DND-41 (cell line): ENCODE measurements at regions not wholly inside any gene's neighbourhood (a gene's known extent, or its start where the extent isn't known, plus 50 kb on each side); places are given as distances from the start of the nearest gene placed in this dataset.

Experiments used
- CTCF ChIP-seq: IDR thresholded peaks from 2 replicates; pipeline ENCODE4 v1.5.1; 2012; ENCODE audit warnings: borderline replicate concordance, low read length, moderate library complexity, mild to moderate bottlenecking; ENCODE audit not compliant: poor library complexity, severe bottlenecking; ENCODE audit errors: extremely low read depth
- EZH2 ChIP-seq: IDR thresholded peaks from 3 replicates; pipeline ENCODE4 v1.6.1; 2012; ENCODE audit warnings: borderline replicate concordance, low read depth, mild to moderate bottlenecking, moderate library complexity, low read length, inconsistent platforms; ENCODE audit not compliant: severe bottlenecking

- no peak for TF ChIP-seq CTCF
- TF ChIP-seq EZH2 = no peak
These were observed 618.6 kb downstream of the EPM2A start for GRCh38 chr6:145116591-145117178.
